Liver (tissue), 3 donors: ENCODE measurements at regions not wholly inside any gene's neighbourhood (a gene's known extent, or its start where the extent isn't known, plus 50 kb on each side); places are given as distances from the start of the nearest gene placed in this dataset.

Source experiments
- ATF3 ChIP-seq: IDR thresholded peaks from 2 replicates; pipeline ENCODE4 v1.6.1; 2016; ENCODE audit warnings: antibody characterized with exemption
- CTCF ChIP-seq: fragments of 150-350 bp; IDR thresholded peaks from 2 replicates; pipeline ENCODE4 v1.5.1; 2017; ENCODE audit warnings: improper control_type of control experiment, low read depth, low read length; ENCODE audit not compliant: missing input control
- EGR1 ChIP-seq, 2 donors: IDR thresholded peaks; 2 replicates each; pipeline ENCODE4 v1.6.1; 2016 to 2018; ENCODE audit warnings: antibody characterized with exemption in 2 of 2, low read depth in 2 of 2
- GABPA ChIP-seq, 2 donors: IDR thresholded peaks in 1 of 2; conservative IDR thresholded peaks in 1 of 2; 2 replicates each; pipeline ENCODE4 v1.6.1; 2016; ENCODE audit warnings: antibody characterized with exemption in 2 of 2, mild to moderate bottlenecking in 1 of 2, moderate library complexity in 1 of 2
- JUND ChIP-seq, 2 donors: IDR thresholded peaks; 2 replicates each; pipeline ENCODE4 v1.6.1; 2016; ENCODE audit warnings: antibody characterized with exemption in 2 of 2
- MAX ChIP-seq: IDR thresholded peaks from 2 replicates; pipeline ENCODE4 v1.6.1; 2016; ENCODE audit warnings: antibody characterized with exemption
- NR2F2 ChIP-seq: IDR thresholded peaks from 2 replicates; pipeline ENCODE4 v1.6.1; 2016; ENCODE audit warnings: antibody characterized with exemption
- RAD21 ChIP-seq, 2 donors: IDR thresholded peaks; 2 replicates each; pipeline ENCODE4 v1.6.1; 2016; ENCODE audit warnings: antibody characterized with exemption in 2 of 2, mild to moderate bottlenecking in 2 of 2
- REST ChIP-seq: IDR thresholded peaks from 2 replicates; pipeline ENCODE4 v1.6.1; 2016; ENCODE audit warnings: antibody characterized with exemption, mild to moderate bottlenecking
- SP1 ChIP-seq: IDR thresholded peaks from 2 replicates; pipeline ENCODE4 v1.6.1; 2018; ENCODE audit warnings: antibody characterized with exemption, mild to moderate bottlenecking
- TAF1 ChIP-seq: conservative IDR thresholded peaks from 2 replicates; pipeline ENCODE4 v1.6.1; 2016; ENCODE audit warnings: antibody characterized with exemption, mild to moderate bottlenecking
- donor health status: healthy.
- donor health status: healthy.

GRCh38 chr10:63887600-63888370 lies 366.6 kb downstream of the REEP3 start:
- TF ChIP-seq CTCF: no peak
- TF ChIP-seq ATF3: no peak
- TF ChIP-seq RAD21 (IDR thresholded peaks at IDR 0.05): no peak
- TF ChIP-seq MAX: no peak
- TF ChIP-seq EGR1 (IDR thresholded peaks at IDR 0.05; ENCODE audit: low read depth in 2 of 2): no peak
- no peak for TF ChIP-seq GABPA (IDR thresholded peaks at IDR 0.05 in 1 of 2, conservative IDR thresholded peaks at IDR 0.05 in 1 of 2)
- no peak for TF ChIP-seq SP1
- TF ChIP-seq REST: no peak
- TF ChIP-seq NR2F2: no peak
- no peak for TF ChIP-seq TAF1
- no peak for TF ChIP-seq JUND (IDR thresholded peaks at IDR 0.05)
